ENCODE measurements at regions not wholly inside any gene's neighbourhood (a gene's known extent, or its start where the extent isn't known, plus 50 kb on each side); places are given as distances from the start of the nearest gene placed in this dataset.

DNA sequence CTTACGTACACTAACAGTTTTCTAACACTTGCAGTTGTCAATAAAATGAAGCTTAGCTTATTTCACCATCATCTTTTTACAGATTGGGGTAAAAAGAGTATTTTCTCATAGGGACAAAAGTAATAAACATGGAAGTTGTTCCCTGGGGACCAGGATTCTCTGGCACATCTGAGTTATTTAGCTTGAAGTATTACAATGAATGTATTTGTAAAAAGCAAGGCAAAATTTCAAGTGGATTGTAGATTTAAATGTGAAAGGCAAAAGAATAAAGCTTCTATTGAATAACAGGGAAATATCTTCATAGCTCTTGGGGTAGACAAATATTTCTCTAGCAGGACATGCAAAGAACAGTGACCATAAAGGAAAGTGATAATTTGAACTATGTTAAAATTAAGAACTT is 260.0 kb upstream of the ECI2 start:
- H3K4me1 ChIP-seq (ENCODE audit: control insufficient read depth, extremely low read depth, insufficient read depth, low read length) = no peaks in the 10 kb centered on the region
- peaks cover 0 to 6% of the 10 kb centered on the region in 2 experiments for H3K27me3 ChIP-seq (ENCODE audit: control insufficient read depth in 2 of 2, insufficient read depth in 2 of 2, low read length in 2 of 2)
- no peak overlapping the region for H3K4me3 ChIP-seq (replicated peaks in 1 of 3; ENCODE audit: insufficient read depth in 1 of 3, low read depth in 1 of 3, low read length in 3 of 3)
- H3K9me1 ChIP-seq (replicated peaks; ENCODE audit: control insufficient read depth, extremely low read depth, insufficient read depth, low read length) = no peaks in the 10 kb centered on the region
- dilution Hi-C loops (cut with MboI; ENCODE audit: extremely low pct_ligation_motif_present, low sequenced_read_pairs) = no loop called here
- H3K9me3 ChIP-seq (replicated peaks; ENCODE audit: control insufficient read depth, insufficient read depth, low read length) = no peaks in the 10 kb centered on the region
- no peak overlapping the region for H3K27ac ChIP-seq (ENCODE audit: insufficient read depth, low read depth, low read length)
- no peak overlapping the region for H3K4me2 ChIP-seq (ENCODE audit: insufficient read depth, low read length)
- DNase-seq (ENCODE audit: low read depth, low spot score) (no peak), FAIRE-seq (no peak)
- no peaks in the 10 kb centered on the region for H4K20me1 ChIP-seq (replicated peaks; ENCODE audit: control insufficient read depth, extremely low read depth, insufficient read depth, low read length)
- intact Hi-C loops (cut with micrococcal nuclease) = no loop called here
- no TSS peak for BruUV-seq (replicated peaks)
- no peak for TF ChIP-seq POLR2AphosphoS5 (IDR thresholded peaks at IDR 0.05; ENCODE audit: insufficient read depth, low read depth, low read length)
- TF ChIP-seq FOS (IDR thresholded peaks at IDR 0.05; ENCODE audit: borderline replicate concordance, insufficient read depth, low read length) = no peak
- TF ChIP-seq EZH2 (IDR thresholded peaks at IDR 0.05; ENCODE audit: borderline replicate concordance, low read depth, low read length, severe bottlenecking) = no peak
- no peak for TF ChIP-seq JUN (IDR thresholded peaks at IDR 0.05; ENCODE audit: borderline replicate concordance, insufficient read depth, insufficient read length, low read depth)
- no peak for TF ChIP-seq MYC (IDR thresholded peaks at IDR 0.05; ENCODE audit: low read depth, low read length)
- TF ChIP-seq, protein P1, sequence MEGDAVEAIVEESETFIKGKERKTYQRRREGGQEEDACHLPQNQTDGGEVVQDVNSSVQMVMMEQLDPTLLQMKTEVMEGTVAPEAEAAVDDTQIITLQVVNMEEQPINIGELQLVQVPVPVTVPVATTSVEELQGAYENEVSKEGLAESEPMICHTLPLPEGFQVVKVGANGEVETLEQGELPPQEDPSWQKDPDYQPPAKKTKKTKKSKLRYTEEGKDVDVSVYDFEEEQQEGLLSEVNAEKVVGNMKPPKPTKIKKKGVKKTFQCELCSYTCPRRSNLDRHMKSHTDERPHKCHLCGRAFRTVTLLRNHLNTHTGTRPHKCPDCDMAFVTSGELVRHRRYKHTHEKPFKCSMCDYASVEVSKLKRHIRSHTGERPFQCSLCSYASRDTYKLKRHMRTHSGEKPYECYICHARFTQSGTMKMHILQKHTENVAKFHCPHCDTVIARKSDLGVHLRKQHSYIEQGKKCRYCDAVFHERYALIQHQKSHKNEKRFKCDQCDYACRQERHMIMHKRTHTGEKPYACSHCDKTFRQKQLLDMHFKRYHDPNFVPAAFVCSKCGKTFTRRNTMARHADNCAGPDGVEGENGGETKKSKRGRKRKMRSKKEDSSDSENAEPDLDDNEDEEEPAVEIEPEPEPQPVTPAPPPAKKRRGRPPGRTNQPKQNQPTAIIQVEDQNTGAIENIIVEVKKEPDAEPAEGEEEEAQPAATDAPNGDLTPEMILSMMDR (IDR thresholded peaks at IDR 0.05; ENCODE audit: extremely low read depth in 1 of 2, insufficient read depth in 1 of 2, low read depth in 1 of 2, low read length in 2 of 2) = no peak
- no peak for TF ChIP-seq POLR2A (IDR thresholded peaks at IDR 0.05; ENCODE audit: low read depth, low read length)
- no peak for TF ChIP-seq GATA2 (IDR thresholded peaks at IDR 0.05; ENCODE audit: insufficient read depth, insufficient read length, low read depth, low read length)
- TF ChIP-seq, protein P2, sequence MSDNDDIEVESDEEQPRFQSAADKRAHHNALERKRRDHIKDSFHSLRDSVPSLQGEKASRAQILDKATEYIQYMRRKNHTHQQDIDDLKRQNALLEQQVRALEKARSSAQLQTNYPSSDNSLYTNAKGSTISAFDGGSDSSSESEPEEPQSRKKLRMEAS (IDR thresholded peaks at IDR 0.05; ENCODE audit: insufficient read depth, insufficient read length) = no peak
- ChIA-PET POLR2A (no interaction called here), CTCF (interaction anchor here (0.9 to 1.7 kb wide), 3 partner anchors 24 to 43 kb away, joined by 3 to 4 read pairs (median 4); no protein-coding TSS in a partner anchor)
- H3K9ac ChIP-seq (replicated peaks; ENCODE audit: extremely low read depth, insufficient read depth, low read length) = no peak overlapping the region
- no peak overlapping the region for H2AFZ ChIP-seq (ENCODE audit: low read depth, low read length)
- no peaks in the 10 kb centered on the region for H3K36me3 ChIP-seq (ENCODE audit: control insufficient read depth in 2 of 2, extremely low read depth in 1 of 2, insufficient read depth in 2 of 2, low read length in 2 of 2)
- no peaks in the 10 kb centered on the region for H3K79me2 ChIP-seq (ENCODE audit: control insufficient read depth, insufficient read depth, low read length)
